ACC112 (cell line): ENCODE measurements at regions not wholly inside any gene's neighbourhood (a gene's known extent, or its start where the extent isn't known, plus 50 kb on each side); places are given as distances from the start of the nearest gene placed in this dataset.
A peak's percentile ranks its signal among the peaks of the same experiment; 100 is the strongest.

ENCODE experiments used
- H2AFZ ChIP-seq: fragments of 200-600 bp; sonication (generic); one replicate; pipeline ENCODE4 v1.6.0; 2017; ENCODE audit warnings: antibody characterized with exemption, low read length; ENCODE audit not compliant: unreplicated experiment
- H3K27ac ChIP-seq: fragments of 200-600 bp; sonication (generic); 2 replicates; pipeline ENCODE4 v1.5.1; 2014; ENCODE audit warnings: low read depth, mild to moderate bottlenecking, antibody characterized with exemption, low read length, moderate library complexity
- H3K27me3 ChIP-seq: fragments of 200-600 bp; sonication (generic); 2 replicates; pipeline ENCODE4 v1.6.1; 2014; ENCODE audit warnings: mild to moderate bottlenecking, antibody characterized with exemption, low read length, moderate library complexity, mixed read lengths; ENCODE audit not compliant: insufficient read depth
- H3K36me3 ChIP-seq: fragments of 200-600 bp; sonication (generic); 2 replicates; pipeline ENCODE4 v1.6.1; 2016; ENCODE audit warnings: mild to moderate bottlenecking, antibody characterized with exemption, low read length, moderate library complexity, mixed read lengths; ENCODE audit not compliant: insufficient read depth
- H3K4me1 ChIP-seq: fragments of 200-600 bp; sonication (generic); one replicate; pipeline ENCODE4 v1.6.1; 2016; ENCODE audit warnings: low read length, mixed read lengths; ENCODE audit not compliant: insufficient read depth, unreplicated experiment, control insufficient read depth
- H3K4me3 ChIP-seq: fragments of 200-600 bp; sonication (generic); 2 replicates; pipeline ENCODE4 v1.5.1; 2014; ENCODE audit warnings: mild to moderate bottlenecking, low read depth, low read length
- H3K79me2 ChIP-seq: fragments of 200-600 bp; sonication (generic); one replicate; pipeline ENCODE4 v1.6.0; 2016; ENCODE audit warnings: low read length; ENCODE audit not compliant: control insufficient read depth, unreplicated experiment, insufficient read depth

DNA sequence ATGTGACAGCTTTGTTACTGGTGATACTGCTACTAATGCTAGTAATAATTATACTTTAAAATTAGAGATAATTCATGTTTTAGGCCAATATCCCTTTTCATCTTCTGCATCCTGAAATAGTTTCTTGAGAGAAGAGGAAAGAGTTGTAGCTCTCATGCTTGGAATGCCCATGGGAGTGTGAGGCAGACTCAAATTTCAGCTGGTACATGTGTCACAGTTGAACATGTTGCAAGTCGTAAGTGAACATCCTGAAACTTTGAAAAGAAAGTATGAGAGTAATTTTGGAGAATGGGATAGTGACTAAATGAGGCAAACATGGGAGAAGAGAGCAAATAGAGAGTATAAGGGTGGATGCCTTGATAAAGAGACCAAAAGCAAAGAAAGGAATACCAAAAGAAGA is 168.0 kb downstream of the TMTC3 start:
- Histone ChIP-seq H3K27ac (peak overlapping the region; percentile 98), H2AFZ (no peak overlapping the region), H3K27me3 (no peaks in the 10 kb centered on the region), H3K79me2 (no peaks in the 10 kb centered on the region), H3K4me1 (peaks cover 76% of the 10 kb centered on the region), H3K36me3 (no peaks in the 10 kb centered on the region), H3K4me3 (peak overlapping the region; percentile 12; the same call in 1 of the 2 replicates)

DNA sequence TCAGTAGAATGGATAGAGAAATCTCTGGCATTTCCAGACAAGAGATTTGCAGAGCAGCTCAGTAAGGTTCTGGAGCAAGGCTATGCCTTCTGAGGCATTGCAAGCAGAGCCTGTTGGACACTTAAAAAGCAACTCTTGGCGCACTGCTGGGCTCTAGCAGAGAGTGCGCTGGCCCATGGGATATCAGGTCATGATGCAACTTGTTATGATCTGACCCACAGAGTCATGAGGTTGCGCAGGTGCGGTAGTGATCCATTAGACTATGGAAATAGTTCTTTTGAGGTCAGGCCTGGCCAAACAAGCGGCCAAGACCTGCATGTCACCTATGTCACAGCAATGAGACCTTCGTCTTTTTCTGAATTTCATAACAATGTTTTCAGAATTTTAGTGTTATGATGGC is 168.6 kb downstream of the TMTC3 start:
- H3K36me3 ChIP-seq, result no peaks in the 10 kb centered on the region
- no peak overlapping the region for H2AFZ ChIP-seq
- H3K4me3 ChIP-seq, result peak overlapping the region; percentile 12; the same call in 1 of the 2 replicates
- H3K27me3 ChIP-seq, result no peaks in the 10 kb centered on the region
- H3K4me1 ChIP-seq, result peaks cover 73% of the 10 kb centered on the region
- peak overlapping the region; percentile 98 for H3K27ac ChIP-seq
- H3K79me2 ChIP-seq, result no peaks in the 10 kb centered on the region

DNA sequence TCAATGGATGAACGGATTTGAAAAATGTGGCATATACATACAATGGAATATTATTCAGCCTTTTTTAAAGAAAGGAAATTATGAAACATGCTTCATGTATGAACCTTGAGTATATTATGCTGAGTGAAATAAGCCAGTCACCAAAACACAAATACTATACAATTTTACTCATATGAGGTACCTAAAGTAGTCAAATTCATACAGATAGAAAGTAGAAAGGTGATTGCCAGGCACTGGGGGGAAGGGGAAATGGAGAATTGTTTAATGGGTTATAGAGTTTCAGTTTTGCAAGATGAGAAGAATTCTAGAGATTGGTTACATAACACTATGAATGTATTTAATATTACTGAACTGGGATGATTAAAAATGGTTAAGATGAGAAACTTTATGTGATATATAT is 171.4 kb downstream of the TMTC3 start:
- Histone ChIP-seq H3K27ac (peak overlapping the region; percentile 45; the same call in 1 of the 2 replicates), H3K36me3 (no peaks in the 10 kb centered on the region), H3K4me1 (peaks cover 44% of the 10 kb centered on the region), H2AFZ (no peak overlapping the region), H3K4me3 (no peak overlapping the region), H3K79me2 (no peaks in the 10 kb centered on the region), H3K27me3 (no peaks in the 10 kb centered on the region)

DNA sequence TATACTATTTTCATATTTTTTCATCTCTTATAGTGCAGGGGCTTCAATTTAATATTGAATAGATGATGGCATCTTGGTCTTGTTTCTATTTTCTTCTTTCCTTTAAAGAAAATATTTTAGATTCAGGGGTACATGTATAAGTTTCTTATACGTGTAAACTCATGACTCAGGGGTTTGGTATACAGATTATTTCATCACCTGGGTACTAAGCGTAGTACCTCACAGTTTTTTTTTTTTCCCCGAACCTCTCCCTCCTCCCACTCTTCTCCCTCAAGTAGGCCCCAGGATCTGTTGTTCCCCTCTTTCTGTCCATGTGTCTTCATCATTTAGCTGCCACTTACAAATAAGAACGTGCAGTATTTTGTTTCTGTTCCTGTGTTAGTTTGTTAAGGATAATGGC is 172.6 kb downstream of the TMTC3 start:
- Histone ChIP-seq H3K27ac (no peak overlapping the region), H3K27me3 (no peaks in the 10 kb centered on the region), H3K4me1 (peaks cover 34% of the 10 kb centered on the region), H3K79me2 (no peaks in the 10 kb centered on the region), H3K4me3 (no peak overlapping the region), H2AFZ (no peak overlapping the region), H3K36me3 (no peaks in the 10 kb centered on the region)

DNA sequence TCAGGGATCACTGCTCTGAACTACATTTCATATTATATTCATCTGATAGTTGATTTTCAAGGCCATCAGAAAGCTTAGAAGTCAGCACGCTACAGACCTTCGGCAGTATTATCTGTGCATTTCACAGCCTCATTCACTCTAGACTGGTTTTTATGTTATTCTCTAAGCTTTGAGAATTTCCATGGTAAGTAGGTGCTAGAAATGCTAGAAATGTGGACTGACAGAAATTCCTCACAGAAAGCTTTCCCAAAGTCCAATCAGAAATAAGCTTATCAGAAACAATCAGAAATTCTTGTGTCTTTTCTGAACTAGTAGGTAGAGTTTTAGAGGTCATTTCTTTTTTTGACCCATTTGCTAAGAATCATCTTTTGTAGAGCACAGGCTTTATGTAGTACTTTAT is 176.6 kb downstream of the TMTC3 start:
- Histone ChIP-seq H3K4me1 (peaks cover 3% of the 10 kb centered on the region), H3K79me2 (no peaks in the 10 kb centered on the region), H3K4me3 (no peak overlapping the region), H3K27ac (no peak overlapping the region), H3K36me3 (no peaks in the 10 kb centered on the region), H2AFZ (no peak overlapping the region), H3K27me3 (no peaks in the 10 kb centered on the region)

DNA sequence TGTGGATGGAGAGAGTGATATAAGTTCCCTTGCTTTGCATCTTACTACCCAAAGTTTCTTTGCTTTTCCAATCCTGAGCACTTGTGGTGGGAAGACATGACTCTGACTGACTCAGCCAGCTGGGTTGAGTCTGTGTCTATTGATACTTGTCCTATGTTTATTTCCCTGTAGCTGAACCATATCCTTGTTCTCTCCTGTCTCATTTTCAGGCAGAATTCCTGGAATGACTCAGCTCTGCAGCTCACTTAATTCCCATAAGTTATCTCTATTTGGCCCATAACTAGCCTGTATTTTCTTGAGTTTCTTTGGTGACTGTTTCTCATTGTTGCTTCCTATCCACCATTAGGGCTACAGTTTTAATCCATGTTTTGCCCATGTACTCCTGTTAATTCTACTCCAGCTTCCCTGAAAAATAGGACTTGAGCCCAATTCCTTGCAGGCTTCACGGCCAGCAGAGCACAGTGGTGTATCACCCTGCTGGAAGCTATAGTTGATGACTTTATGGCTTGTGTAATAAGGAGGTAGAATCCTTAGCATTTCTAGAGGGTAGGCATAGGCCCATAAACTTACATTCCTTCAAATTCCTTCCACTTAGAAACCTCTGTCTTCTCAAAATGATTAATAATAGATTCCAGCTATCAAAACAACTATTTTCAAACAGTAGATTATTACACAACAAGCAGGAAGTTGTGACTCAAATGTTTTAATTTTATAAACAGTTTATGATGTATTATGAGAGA is 183.1 kb downstream of the TMTC3 start:
- peak overlapping the region; percentile 99 for H3K27ac ChIP-seq
- H3K79me2 ChIP-seq, result no peaks in the 10 kb centered on the region
- H3K36me3 ChIP-seq, result no peaks in the 10 kb centered on the region
- peaks cover 30% of the 10 kb centered on the region for H3K4me1 ChIP-seq
- peak overlapping the region; percentile 80 for H2AFZ ChIP-seq
- H3K27me3 ChIP-seq, result no peaks in the 10 kb centered on the region
- peak overlapping the region; percentile 62 for H3K4me3 ChIP-seq

DNA sequence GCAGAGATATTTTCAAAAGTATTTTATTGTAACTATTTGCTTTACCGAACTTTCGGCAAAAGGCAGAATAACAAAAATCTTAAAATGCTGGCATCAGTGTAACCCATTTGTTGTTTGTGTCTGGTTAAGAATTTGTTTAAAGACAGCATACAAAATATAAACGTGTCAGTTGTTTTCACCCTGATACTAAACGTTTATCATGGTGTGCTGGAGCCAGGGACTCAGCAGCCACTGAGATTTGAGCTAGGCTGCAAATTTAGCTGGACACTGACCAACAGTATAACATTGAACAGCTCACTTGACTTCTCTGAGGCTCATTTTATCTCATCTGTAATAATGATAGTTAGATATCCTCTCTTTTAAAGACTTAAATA is 183.7 kb downstream of the TMTC3 start:
- Histone ChIP-seq H3K4me1 (peaks cover 30% of the 10 kb centered on the region), H3K79me2 (no peaks in the 10 kb centered on the region), H3K4me3 (peak overlapping the region; percentile 62), H3K27me3 (no peaks in the 10 kb centered on the region), H3K36me3 (no peaks in the 10 kb centered on the region), H2AFZ (peak overlapping the region; percentile 80), H3K27ac (peak overlapping the region; percentile 99)

DNA sequence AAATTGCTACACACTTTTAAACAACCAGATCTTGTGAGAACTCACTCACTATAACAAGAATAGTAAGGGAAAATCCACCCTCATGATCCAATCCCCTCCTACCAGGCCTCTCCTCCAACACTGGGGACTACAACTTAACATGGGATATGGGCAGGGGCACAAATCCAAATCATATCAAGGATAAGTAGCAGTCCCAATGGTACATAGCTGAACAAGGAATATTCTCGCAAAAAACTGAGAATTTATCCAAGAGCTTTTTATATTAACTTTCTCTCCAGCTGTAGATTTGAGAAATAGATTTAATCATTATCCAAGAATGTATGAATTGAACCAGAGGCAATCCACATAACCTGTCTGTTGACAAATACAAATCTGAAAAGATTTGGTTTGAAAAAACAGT is 185.2 kb downstream of the TMTC3 start:
- H3K4me1 ChIP-seq, result peaks cover 32% of the 10 kb centered on the region
- no peak overlapping the region for H2AFZ ChIP-seq
- no peaks in the 10 kb centered on the region for H3K36me3 ChIP-seq
- H3K27me3 ChIP-seq, result no peaks in the 10 kb centered on the region
- no peak overlapping the region for H3K27ac ChIP-seq
- no peak overlapping the region for H3K4me3 ChIP-seq
- H3K79me2 ChIP-seq, result no peaks in the 10 kb centered on the region

DNA sequence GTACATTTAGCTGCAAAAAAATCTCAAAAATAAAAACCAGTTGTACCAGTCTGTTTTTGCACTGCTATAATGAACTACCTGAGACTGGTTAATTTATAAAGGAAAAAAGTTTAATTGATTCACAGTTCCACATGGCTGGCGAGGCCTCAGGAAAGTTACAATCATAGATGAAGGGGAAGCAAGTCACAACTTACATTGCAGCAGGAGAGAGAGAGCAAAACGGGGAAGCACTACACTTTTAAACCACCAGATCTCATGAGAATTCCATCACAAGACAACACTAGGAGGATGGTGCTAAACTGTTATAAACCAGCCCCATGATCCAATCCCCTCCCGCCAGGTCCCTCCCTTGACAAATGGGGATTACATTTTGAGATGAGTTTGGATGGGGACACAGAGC is 186.0 kb downstream of the TMTC3 start:
- Histone ChIP-seq H3K27me3 (no peaks in the 10 kb centered on the region), H3K36me3 (no peaks in the 10 kb centered on the region), H3K27ac (no peak overlapping the region), H2AFZ (no peak overlapping the region), H3K4me3 (no peak overlapping the region), H3K79me2 (no peaks in the 10 kb centered on the region), H3K4me1 (peaks cover 40% of the 10 kb centered on the region)

DNA sequence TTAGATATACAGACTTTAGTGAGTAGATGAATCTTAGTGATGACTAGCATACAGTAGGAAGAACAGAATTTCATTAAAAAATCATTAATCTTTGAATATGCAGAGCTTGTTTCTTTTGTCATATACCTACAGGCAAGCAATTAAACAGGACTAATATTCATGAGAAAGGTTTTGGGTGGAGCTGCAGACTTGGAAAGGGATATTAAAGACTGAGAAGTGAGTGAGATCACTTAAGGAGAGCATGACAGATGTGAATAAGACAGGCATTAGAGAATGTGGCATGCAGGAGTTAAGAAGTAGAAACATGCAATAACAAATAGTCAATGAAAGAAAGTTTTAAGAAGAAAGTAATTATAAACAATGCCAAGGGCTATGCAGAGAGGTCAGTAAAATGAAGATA is 187.7 kb downstream of the TMTC3 start:
- Histone ChIP-seq H2AFZ (no peak overlapping the region), H3K27me3 (no peaks in the 10 kb centered on the region)

DNA sequence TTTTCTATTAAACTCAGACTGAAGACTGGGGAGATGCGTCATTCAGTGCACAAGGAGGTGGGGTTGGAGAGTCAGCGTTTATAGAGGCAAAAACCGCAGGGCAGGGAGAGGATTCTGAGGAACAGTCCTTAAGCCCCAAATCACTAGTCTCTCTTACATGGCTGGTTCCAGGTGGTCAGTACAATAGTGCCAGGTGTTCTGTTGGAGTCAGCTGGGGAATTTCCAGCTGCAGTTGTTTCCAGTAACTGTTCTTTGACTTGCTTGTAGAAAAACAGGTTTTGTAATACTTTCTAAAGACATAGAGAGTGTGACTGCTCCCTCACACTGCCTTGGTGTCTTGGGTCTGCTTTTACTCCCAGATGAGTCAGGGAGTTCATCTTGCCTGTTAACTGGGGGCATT is 192.2 kb downstream of the TMTC3 start:
- no peak overlapping the region; the same call in 1 of the 2 replicates for H3K27ac ChIP-seq
- no peak overlapping the region for H2AFZ ChIP-seq
- H3K4me3 ChIP-seq, result no peak overlapping the region
- no peaks in the 10 kb centered on the region for H3K27me3 ChIP-seq
- H3K36me3 ChIP-seq, result no peaks in the 10 kb centered on the region
- H3K4me1 ChIP-seq, result peaks cover 19% of the 10 kb centered on the region
- no peaks in the 10 kb centered on the region for H3K79me2 ChIP-seq

More for the DNA sequence above, 187.7 kb downstream of the TMTC3 start:
- no peaks in the 10 kb centered on the region for H3K79me2 ChIP-seq
- H3K4me3 ChIP-seq, result no peak overlapping the region
- H3K4me1 ChIP-seq, result peaks cover 34% of the 10 kb centered on the region
- H3K36me3 ChIP-seq, result no peaks in the 10 kb centered on the region
- H3K27ac ChIP-seq, result no peak overlapping the region
